C4-2B (cell line): ENCODE measurements at regions not wholly inside any gene's neighbourhood (a gene's known extent, or its start where the extent isn't known, plus 50 kb on each side); places are given as distances from the start of the nearest gene placed in this dataset.

ENCODE experiments used
- ZFX ChIP-seq: fragments of 450-650 bp; IDR thresholded peaks from 2 replicates; pipeline ENCODE4 v1.6.1; 2017
- TF ChIP-seq, protein P1 (sequence below): fragments of 450-650 bp; conservative IDR thresholded peaks from 2 replicates; pipeline ENCODE4 v1.5.1; 2017; ENCODE audit warnings: mild to moderate bottlenecking

DNA sequence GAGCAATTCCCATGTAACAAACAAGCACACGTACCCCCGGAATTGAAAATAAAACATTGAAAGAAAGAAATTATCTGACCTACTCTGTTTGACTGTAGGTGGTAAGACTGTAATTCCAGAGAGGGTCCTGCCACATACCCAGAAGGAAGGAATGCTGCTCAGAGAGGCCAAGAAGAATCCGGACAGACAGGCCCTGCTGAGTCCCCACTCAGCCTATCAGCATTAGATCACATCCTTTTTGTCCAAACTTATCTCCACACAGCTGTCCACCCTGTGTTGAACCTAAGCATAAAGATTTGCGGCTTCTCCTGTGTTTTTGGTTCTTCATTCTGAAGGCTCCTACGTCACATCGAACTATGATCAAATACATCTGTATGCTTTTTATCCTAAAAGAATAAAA lies 591.9 kb downstream of the QKI start:
- TF ChIP-seq, protein P1, sequence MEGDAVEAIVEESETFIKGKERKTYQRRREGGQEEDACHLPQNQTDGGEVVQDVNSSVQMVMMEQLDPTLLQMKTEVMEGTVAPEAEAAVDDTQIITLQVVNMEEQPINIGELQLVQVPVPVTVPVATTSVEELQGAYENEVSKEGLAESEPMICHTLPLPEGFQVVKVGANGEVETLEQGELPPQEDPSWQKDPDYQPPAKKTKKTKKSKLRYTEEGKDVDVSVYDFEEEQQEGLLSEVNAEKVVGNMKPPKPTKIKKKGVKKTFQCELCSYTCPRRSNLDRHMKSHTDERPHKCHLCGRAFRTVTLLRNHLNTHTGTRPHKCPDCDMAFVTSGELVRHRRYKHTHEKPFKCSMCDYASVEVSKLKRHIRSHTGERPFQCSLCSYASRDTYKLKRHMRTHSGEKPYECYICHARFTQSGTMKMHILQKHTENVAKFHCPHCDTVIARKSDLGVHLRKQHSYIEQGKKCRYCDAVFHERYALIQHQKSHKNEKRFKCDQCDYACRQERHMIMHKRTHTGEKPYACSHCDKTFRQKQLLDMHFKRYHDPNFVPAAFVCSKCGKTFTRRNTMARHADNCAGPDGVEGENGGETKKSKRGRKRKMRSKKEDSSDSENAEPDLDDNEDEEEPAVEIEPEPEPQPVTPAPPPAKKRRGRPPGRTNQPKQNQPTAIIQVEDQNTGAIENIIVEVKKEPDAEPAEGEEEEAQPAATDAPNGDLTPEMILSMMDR, result no peak
- TF ChIP-seq ZFX, result no peak
